HEK293T (cell line): ENCODE measurements at regions not wholly inside any gene's neighbourhood (a gene's known extent, or its start where the extent isn't known, plus 50 kb on each side); places are given as distances from the start of the nearest gene placed in this dataset.
"Not testable (repeated sequence)": the region's sequence is repeated elsewhere in the genome, so short reads cannot be mapped to it uniquely, and the experiment has no call there.

Source experiments
- ARNT ChIP-seq: fragments of 450-650 bp; IDR thresholded peaks from 2 replicates; pipeline ENCODE4 v1.6.1; 2017; ENCODE audit warnings: mild to moderate bottlenecking
- CTBP1 ChIP-seq: fragments of 450-650 bp; IDR thresholded peaks from 2 replicates; pipeline ENCODE4 v1.6.1; 2016; ENCODE audit warnings: borderline replicate concordance
- ELF4 ChIP-seq: fragments of 450-650 bp; IDR thresholded peaks from 2 replicates; pipeline ENCODE4 v1.6.1; 2017; ENCODE audit warnings: antibody characterized with exemption
- FOXA1 ChIP-seq: fragments of 450-650 bp; IDR thresholded peaks from 2 replicates; pipeline ENCODE4 v1.6.1; 2016; ENCODE audit warnings: mild to moderate bottlenecking
- FOXK2 ChIP-seq: fragments of 450-650 bp; IDR thresholded peaks from 2 replicates; pipeline ENCODE4 v1.6.1; 2016; ENCODE audit warnings: mild to moderate bottlenecking
- FOXM1 ChIP-seq: fragments of 450-650 bp; IDR thresholded peaks from 2 replicates; pipeline ENCODE4 v1.6.1; 2017; ENCODE audit warnings: mild to moderate bottlenecking, borderline replicate concordance
- HDGF ChIP-seq: fragments of 450-650 bp; IDR thresholded peaks from 2 replicates; pipeline ENCODE4 v1.6.1; 2017; ENCODE audit warnings: antibody characterized with exemption, borderline replicate concordance
- L3MBTL2 ChIP-seq: fragments of 450-650 bp; conservative IDR thresholded peaks from 2 replicates; pipeline ENCODE4 v1.6.1; 2016; ENCODE audit warnings: mild to moderate bottlenecking
- LEF1 ChIP-seq: fragments of 450-650 bp; IDR thresholded peaks from 2 replicates; pipeline ENCODE4 v1.6.1; 2017; ENCODE audit warnings: mild to moderate bottlenecking, borderline replicate concordance
- SP1 ChIP-seq: fragments of 450-650 bp; IDR thresholded peaks from 2 replicates; pipeline ENCODE4 v1.6.1; 2017
- SUZ12 ChIP-seq: fragments of 450-650 bp; IDR thresholded peaks from 2 replicates; pipeline ENCODE4 v1.6.1; 2016; ENCODE audit warnings: mild to moderate bottlenecking
- TARDBP ChIP-seq: fragments of 450-650 bp; IDR thresholded peaks from 2 replicates; pipeline ENCODE4 v1.6.1; 2016
- ZNF384 ChIP-seq: fragments of 450-650 bp; IDR thresholded peaks from 2 replicates; pipeline ENCODE4 v1.6.1; 2016
- TF ChIP-seq, protein P1 (sequence below): fragments of 450-650 bp; IDR thresholded peaks from 2 replicates; pipeline ENCODE4 v1.6.1; 2016

DNA sequence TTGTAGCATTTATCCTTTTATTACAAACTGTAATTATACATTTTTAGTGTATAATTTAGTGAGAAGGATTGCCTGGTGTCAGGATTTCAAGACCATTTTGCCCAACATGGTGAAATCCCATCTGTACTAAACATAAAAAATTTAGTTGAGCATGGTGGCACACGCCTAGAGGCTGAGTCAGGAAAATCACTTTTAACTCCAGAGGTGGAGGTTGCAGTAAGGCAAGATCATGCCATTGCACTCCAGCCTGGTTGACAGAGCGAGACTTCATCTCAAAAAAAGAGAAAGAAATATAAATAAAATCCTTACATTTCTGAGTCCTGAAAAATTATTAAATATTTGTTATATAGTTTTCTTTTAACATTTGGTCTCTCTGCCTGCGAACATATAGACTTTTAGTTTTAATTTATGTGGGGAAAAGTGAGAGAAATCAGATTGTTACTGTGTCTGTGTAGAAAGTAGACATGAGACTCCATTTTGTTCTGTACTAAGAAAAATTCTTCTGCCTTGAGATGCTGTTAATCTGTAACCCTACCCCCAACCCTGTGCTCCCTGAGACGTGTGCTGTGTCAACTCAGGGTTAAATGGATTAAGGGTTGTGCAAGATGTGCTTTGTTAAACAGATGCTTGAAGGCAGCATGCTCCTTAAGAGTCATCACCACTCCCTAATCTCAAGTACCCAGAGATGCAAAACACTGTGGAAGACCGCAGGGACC is 99.5 kb downstream of the ZNF737 start:
- TF ChIP-seq SUZ12, FOXA1, ELF4, FOXK2, SP1, L3MBTL2, ARNT, TARDBP, ZNF384, FOXM1, CTBP1, LEF1, HDGF: not testable (repeated sequence)
- TF ChIP-seq, protein P1, sequence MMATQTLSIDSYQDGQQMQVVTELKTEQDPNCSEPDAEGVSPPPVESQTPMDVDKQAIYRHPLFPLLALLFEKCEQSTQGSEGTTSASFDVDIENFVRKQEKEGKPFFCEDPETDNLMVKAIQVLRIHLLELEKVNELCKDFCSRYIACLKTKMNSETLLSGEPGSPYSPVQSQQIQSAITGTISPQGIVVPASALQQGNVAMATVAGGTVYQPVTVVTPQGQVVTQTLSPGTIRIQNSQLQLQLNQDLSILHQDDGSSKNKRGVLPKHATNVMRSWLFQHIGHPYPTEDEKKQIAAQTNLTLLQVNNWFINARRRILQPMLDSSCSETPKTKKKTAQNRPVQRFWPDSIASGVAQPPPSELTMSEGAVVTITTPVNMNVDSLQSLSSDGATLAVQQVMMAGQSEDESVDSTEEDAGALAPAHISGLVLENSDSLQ = not testable (repeated sequence)
